Testis (tissue), 2 donors: ENCODE measurements at regions not wholly inside any gene's neighbourhood (a gene's known extent, or its start where the extent isn't known, plus 50 kb on each side); places are given as distances from the start of the nearest gene placed in this dataset.

ENCODE experiments used
- DNase-seq: peaks from one replicate; pipeline ENCODE4 v3.0.0-alpha.2; 2019
- H3K27ac ChIP-seq, 2 donors: fragments of 200-600 bp; sonication (generic); one replicate each; pipeline ENCODE4 v1.5.1; 2019
- H3K27me3 ChIP-seq: fragments of 200-600 bp; sonication (generic); one replicate; pipeline ENCODE4 v1.5.1; 2019
- H3K36me3 ChIP-seq: fragments of 200-600 bp; sonication (generic); one replicate; pipeline ENCODE4 v1.5.1; 2017; ENCODE audit warnings: low read depth; ENCODE audit errors: missing control alignments
- H3K4me1 ChIP-seq: fragments of 200-600 bp; sonication (generic); one replicate; pipeline ENCODE4 v1.5.1; 2019
- H3K4me3 ChIP-seq, 2 donors: fragments of 200-600 bp; sonication (generic); one replicate each; pipeline ENCODE4 v1.5.1; 2017 to 2019
- H3K9me3 ChIP-seq: fragments of 200-600 bp; sonication (generic); one replicate; pipeline ENCODE4 v1.5.1; 2017
- CTCF ChIP-seq, 3 experiments: fragments of 450-650 bp in 2 of 3; fragments of 200-600 bp in 1 of 3; sonication (generic) in 1 of 3; IDR thresholded peaks; one replicate each; pipeline ENCODE4 v1.5.1; 2016 to 2019; ENCODE audit warnings: antibody characterized with exemption in 3 of 3, mild to moderate bottlenecking in 2 of 3, moderate library complexity in 1 of 3
- POLR2A ChIP-seq: fragments of 450-650 bp; IDR thresholded peaks from one replicate; pipeline ENCODE4 v1.6.1; 2017; ENCODE audit warnings: antibody characterized with exemption, mild to moderate bottlenecking, moderate library complexity
- WGBS, 2 donors: methylation state at CpG; one replicate each; pipeline ENCODE4 v1.1.5; 2018; 5-methylcytosine and 5-hydroxymethylcytosine counted together
- intact Hi-C: fragments of 100-400 bp; cut with DNase I; formaldehyde crosslinking; loops from one replicate; pipeline ENCODE4 v1.15.1; 2023; ENCODE audit warnings: low total_unique reads

- Histone ChIP-seq H3K9me3 (no peaks in the 10 kb centered on the region), H3K27ac (no peak overlapping the region), H3K27me3 (no peaks in the 10 kb centered on the region), H3K36me3 (no peaks in the 10 kb centered on the region), H3K4me3 (no peak overlapping the region), H3K4me1 (no peaks in the 10 kb centered on the region)
- TF ChIP-seq POLR2A, result no peak
- TF ChIP-seq CTCF (IDR thresholded peaks at IDR 0.05), result no peak
- WGBS, 2 donors, result 83 to 86% methylated on average over 7 of the region's 7 CpGs
- DNase-seq, result no peak
- intact Hi-C loops, result no loop called here
Observed at GRCh38 chr14:84959851-84960520, 570.0 kb upstream of the FLRT2 start.

- 49 to 54% methylated on average over 2 of the region's 2 CpGs for WGBS, 2 donors
- Histone ChIP-seq H3K27me3 (no peaks in the 10 kb centered on the region), H3K27ac (no peak overlapping the region), H3K9me3 (no peaks in the 10 kb centered on the region), H3K4me3 (no peak overlapping the region), H3K4me1 (no peaks in the 10 kb centered on the region), H3K36me3 (no peaks in the 10 kb centered on the region)
- no peak for TF ChIP-seq POLR2A
- no peak for TF ChIP-seq CTCF (IDR thresholded peaks at IDR 0.05)
- intact Hi-C loops, result no loop called here
- no peak for DNase-seq
Observed at GRCh38 chr14:84961637-84962036, 568.3 kb upstream of the FLRT2 start.

- Histone ChIP-seq H3K4me1 (no peaks in the 10 kb centered on the region), H3K4me3 (no peak overlapping the region), H3K27me3 (no peaks in the 10 kb centered on the region), H3K36me3 (no peaks in the 10 kb centered on the region), H3K9me3 (no peaks in the 10 kb centered on the region), H3K27ac (no peak overlapping the region)
- TF ChIP-seq CTCF (IDR thresholded peaks at IDR 0.05) (no peak), POLR2A (no peak)
- WGBS, 2 donors, result 91 to 92% methylated on average over 5 of the region's 5 CpGs
- intact Hi-C loops, result no loop called here
- DNase-seq, result no peak
Observed at GRCh38 chr14:84963518-84963917, 566.4 kb upstream of the FLRT2 start.

- intact Hi-C loops, result no loop called here
- DNase-seq, result no peak
- no peaks in the 10 kb centered on the region for H3K36me3 ChIP-seq
- no peak overlapping the region for H3K4me3 ChIP-seq
- TF ChIP-seq CTCF (IDR thresholded peaks at IDR 0.05) (no peak), POLR2A (no peak)
- 91 to 97% methylated on average over 4 of the region's 4 CpGs for WGBS, 2 donors
- no peaks in the 10 kb centered on the region for H3K9me3 ChIP-seq
- H3K4me1 ChIP-seq, result no peaks in the 10 kb centered on the region
- H3K27ac ChIP-seq, result no peak overlapping the region
- no peaks in the 10 kb centered on the region for H3K27me3 ChIP-seq
Observed at GRCh38 chr14:84965279-84965678, 564.7 kb upstream of the FLRT2 start.

- intact Hi-C loops, result no loop called here
- Histone ChIP-seq H3K4me3 (no peak overlapping the region), H3K9me3 (no peaks in the 10 kb centered on the region), H3K27ac (no peak overlapping the region), H3K27me3 (no peaks in the 10 kb centered on the region), H3K36me3 (no peaks in the 10 kb centered on the region), H3K4me1 (no peaks in the 10 kb centered on the region)
- no peak for DNase-seq
- TF ChIP-seq POLR2A (no peak), CTCF (IDR thresholded peaks at IDR 0.05) (no peak)
- 42 to 83% methylated on average over 4 of the region's 4 CpGs for WGBS, 2 donors
Observed at GRCh38 chr14:84969501-84969900, 560.4 kb upstream of the FLRT2 start.
